ENCODE measurements at regions not wholly inside any gene's neighbourhood (a gene's known extent, or its start where the extent isn't known, plus 50 kb on each side); places are given as distances from the start of the nearest gene placed in this dataset.

DNA sequence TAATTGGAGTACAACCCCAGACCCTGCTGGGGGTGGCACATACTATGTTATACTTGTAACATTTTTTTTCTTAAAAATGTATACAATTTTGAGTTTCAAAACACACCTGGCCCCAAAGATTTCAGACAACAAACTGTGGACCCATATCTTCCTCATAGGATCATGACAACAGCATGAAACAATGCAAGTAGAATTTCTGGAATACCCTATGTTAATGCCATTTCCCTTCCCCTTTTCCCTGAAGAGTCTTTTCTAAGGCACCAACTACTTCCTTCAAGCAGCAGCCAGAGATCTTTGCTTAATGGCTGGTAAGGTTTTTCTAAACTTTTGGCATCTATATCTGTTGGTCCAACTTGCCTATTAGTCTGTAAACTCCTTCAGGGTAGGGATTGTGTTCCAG is 99.9 kb upstream of the SERBP1 start:
- no peak overlapping the region for H3K27ac ChIP-seq
- TF ChIP-seq, protein P1, sequence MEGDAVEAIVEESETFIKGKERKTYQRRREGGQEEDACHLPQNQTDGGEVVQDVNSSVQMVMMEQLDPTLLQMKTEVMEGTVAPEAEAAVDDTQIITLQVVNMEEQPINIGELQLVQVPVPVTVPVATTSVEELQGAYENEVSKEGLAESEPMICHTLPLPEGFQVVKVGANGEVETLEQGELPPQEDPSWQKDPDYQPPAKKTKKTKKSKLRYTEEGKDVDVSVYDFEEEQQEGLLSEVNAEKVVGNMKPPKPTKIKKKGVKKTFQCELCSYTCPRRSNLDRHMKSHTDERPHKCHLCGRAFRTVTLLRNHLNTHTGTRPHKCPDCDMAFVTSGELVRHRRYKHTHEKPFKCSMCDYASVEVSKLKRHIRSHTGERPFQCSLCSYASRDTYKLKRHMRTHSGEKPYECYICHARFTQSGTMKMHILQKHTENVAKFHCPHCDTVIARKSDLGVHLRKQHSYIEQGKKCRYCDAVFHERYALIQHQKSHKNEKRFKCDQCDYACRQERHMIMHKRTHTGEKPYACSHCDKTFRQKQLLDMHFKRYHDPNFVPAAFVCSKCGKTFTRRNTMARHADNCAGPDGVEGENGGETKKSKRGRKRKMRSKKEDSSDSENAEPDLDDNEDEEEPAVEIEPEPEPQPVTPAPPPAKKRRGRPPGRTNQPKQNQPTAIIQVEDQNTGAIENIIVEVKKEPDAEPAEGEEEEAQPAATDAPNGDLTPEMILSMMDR (IDR thresholded peaks at IDR 0.05) = no peak
- DNase-seq (ENCODE audit: low spot score) = no peak
- H3K4me3 ChIP-seq = no peak overlapping the region

DNA sequence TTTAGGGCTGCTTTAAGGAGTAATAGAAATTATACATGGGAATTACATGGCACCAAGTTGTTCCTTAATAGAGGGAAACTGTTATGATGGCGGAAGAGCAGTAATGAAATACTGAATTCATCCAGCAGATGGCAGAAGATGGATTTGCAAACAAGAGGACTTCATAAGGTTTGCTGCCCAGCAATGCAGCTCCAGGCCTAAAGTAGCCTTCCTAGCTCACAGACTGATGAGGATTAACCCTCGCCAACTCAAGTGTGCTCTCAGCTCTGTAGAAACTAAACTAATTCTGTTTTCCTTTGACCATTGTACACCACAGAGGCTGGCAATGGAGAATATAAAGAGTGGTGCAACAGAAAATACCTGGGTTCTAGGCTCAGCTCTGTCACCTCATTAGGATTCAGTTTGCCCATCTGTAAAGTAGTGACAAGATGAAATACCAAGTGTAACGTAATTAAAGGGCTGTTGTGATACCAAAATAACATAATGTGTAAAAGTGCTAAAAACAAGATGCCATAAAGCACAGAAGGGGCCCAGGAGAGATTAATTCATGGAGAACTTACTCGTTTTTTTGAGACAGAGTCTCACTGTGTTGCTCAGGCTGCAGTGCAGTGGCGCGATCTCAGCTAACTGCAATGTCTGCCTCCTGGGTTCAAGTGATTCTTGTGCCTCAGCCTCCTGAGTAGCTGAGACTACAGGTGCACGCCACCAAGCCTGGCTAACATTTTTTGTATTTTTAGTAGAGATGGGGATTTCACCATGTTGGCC is 102.4 kb upstream of the SERBP1 start:
- DNase-seq (ENCODE audit: low spot score) = no peak
- H3K27ac ChIP-seq = no peak overlapping the region
- TF ChIP-seq, protein P1 (IDR thresholded peaks at IDR 0.05) = peak; percentile 61

DNA sequence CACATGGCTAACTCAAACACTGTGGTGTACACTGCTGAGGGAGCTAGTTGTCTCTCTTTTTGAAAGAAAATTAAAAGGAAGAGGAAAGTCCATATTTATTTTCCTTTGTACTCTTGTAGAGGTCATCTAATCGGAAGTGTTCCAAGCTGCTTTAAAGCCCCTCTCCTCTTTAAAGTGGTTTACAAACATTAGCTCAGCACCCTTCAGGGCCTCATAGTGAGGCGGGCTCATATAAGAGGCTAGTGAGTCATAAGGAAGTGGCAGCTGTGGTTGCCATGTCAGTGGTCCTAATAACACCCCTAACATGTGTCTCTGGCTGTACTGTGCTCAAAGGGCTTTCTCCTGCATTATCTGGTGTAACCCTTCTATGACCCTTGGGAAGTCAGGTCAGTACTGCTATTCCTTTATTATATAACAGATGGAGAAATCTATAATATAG is 104.4 kb upstream of the SERBP1 start:
- TF ChIP-seq, protein P1 (IDR thresholded peaks at IDR 0.05) = no peak
- no peak overlapping the region for H3K4me3 ChIP-seq
- DNase-seq (ENCODE audit: low spot score) = no peak
- no peak overlapping the region for H3K27ac ChIP-seq

More for the DNA sequence above, 102.4 kb upstream of the SERBP1 start:
- no peak overlapping the region for H3K4me3 ChIP-seq

DNA sequence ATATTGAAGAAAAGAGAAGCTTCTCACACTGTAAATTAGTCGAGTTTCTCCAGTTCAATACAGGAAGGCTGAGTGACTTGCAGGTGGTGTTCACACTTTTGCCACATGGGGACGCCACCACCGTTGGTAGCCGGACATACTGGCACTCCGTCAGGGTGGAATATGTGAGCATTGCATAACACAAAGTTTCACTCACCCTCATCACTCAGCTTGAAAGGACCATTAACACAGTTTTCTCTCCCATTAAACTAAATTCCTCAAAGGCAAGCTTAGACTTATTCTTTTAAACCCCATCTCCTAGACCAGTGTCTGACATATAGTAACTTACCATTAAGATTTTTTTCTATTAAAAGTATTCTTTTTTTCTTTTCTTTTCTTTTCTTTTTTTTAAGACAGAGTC is 105.3 kb upstream of the SERBP1 start:
- Histone ChIP-seq H3K4me3 (no peak overlapping the region), H3K27ac (no peak overlapping the region)
- peak; percentile 85 for DNase-seq (ENCODE audit: low spot score)
- TF ChIP-seq, protein P1 (IDR thresholded peaks at IDR 0.05) = peak; percentile 85

DNA sequence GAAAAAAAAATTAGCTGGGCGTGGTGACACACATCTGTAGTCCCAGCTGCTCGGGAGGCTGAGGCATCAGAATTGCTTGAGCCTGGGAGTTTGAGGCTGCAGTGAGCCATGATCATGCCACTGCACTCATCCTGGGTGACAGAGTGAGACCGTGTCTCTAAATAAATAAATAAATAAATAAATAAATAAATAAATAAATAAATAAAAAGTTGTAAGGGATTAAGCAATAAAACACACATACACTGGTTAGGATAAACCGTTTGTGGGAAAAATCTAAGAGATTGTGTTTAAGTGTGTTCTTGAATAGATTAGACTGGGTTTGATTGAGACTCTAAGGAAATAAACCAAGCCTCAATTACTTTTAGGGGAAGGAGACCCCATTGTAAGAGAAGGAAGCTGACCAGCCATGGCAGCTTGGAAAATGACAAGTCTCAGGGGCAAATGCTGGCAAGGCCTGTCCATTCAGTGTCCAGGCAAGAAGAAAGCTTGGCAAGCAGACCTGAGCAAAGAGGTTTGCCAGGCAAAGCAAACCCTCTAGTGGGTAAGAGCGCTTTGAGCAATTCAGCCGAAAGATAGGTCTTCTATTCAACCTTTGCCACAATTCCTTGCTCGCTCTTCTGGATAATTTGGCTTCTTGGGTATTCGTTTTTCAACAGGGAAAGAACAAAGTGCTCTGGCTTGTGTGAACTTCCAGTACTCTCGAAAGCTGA is 106.9 kb upstream of the SERBP1 start:
- Histone ChIP-seq H3K27ac (peak overlapping the region; percentile 38 to 46), H3K4me3 (no peak overlapping the region)
- no peak for DNase-seq (ENCODE audit: low spot score)
- TF ChIP-seq, protein P1 (IDR thresholded peaks at IDR 0.05) = no peak

DNA sequence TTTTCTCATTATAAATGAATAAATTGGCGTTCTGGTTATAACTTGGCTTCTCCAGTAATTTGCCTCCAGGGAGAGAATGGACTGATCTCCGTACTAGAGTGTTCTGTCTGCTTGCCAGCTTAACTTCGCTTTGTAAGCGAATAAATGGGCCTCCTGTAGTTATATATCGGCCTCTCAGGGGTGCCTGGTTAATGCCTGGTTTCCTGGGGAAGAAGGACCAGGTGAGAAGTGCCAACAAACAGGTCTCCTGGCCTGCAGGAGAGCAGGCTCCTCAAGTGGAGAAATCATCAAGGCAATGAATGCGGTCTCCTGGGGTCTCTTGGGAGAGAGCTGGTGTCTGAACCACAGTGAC is 107.4 kb upstream of the SERBP1 start:
- TF ChIP-seq, protein P1 (IDR thresholded peaks at IDR 0.05) = no peak
- peak overlapping the region; percentile 38 to 46 for H3K27ac ChIP-seq
- DNase-seq (ENCODE audit: low spot score) = no peak

More for the DNA sequence above, 107.4 kb upstream of the SERBP1 start:
- H3K4me3 ChIP-seq = no peak overlapping the region
